ENCODE measurements at regions not wholly inside any gene's neighbourhood (a gene's known extent, or its start where the extent isn't known, plus 50 kb on each side); places are given as distances from the start of the nearest gene placed in this dataset.

GRCh38 chr13:74969419-74969818 is 512.5 kb downstream of the TBC1D4 start:
- TF ChIP-seq ZNF138 (CRISPR knock-in tag; conservative IDR thresholded peaks at IDR 0.05) (no peak), FOXJ3 (CRISPR knock-in tag; IDR thresholded peaks at IDR 0.05; ENCODE audit: borderline replicate concordance) (no peak), MXD4 (CRISPR knock-in tag; IDR thresholded peaks at IDR 0.05; ENCODE audit: borderline replicate concordance) (no peak)
- TF ChIP-seq, protein P1, sequence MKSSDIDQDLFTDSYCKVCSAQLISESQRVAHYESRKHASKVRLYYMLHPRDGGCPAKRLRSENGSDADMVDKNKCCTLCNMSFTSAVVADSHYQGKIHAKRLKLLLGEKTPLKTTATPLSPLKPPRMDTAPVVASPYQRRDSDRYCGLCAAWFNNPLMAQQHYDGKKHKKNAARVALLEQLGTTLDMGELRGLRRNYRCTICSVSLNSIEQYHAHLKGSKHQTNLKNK (CRISPR knock-in tag; IDR thresholded peaks at IDR 0.05), result no peak
- ATAC-seq, result no peak
- Mint-ChIP-seq H3K27me3 (ENCODE audit: low read depth) (no peaks in the 10 kb centered on the region), H3K9me3 (0 out of 2 replicates have a peak, but pooled peaks cover 8% of the 10 kb centered on the region), H3K4me1 (peaks cover 4% of the 10 kb centered on the region), H3K27ac (no peak overlapping the region), H3K36me3 (no peaks in the 10 kb centered on the region), H3K4me3 (no peak overlapping the region)
- CTCF ChIA-PET, result interaction anchor here (0.6 to 0.8 kb wide), 2 partner anchors 20 to 1120 kb away, joined by 3 to 4 read pairs; no protein-coding TSS in a partner anchor
- DNase-seq (ENCODE audit: low spot score), result no peak
- POLR2A ChIA-PET, result no interaction called here

DNA sequence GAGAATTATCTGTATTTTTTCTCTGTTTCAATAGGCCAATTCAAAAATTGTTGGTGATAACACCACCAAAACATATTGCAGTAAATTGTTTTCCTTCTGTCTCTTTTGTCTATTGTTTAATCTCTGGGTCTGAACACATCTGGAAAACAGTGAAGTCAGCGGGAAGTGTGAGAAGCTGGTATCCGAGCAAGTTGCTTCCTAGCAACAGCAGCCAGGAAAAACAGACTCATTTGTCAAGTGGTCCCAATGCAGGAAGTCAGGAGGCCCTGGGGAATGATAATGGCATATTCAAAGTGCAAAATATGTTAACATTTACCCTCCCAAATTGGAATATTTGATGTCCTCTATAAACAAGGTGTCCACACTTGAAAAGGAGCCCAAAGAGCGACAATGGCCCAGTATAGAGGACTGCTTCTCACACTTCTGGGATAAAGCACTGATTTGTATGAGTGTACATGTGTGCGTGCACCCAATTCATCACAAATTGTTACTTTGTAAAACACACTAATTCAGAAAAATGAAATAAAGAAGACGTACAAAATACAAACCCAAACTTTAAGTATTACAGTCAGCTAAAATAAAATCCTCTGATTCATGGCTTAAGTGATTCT is 515.0 kb downstream of the TBC1D4 start:
- Mint-ChIP-seq H3K27ac (no peak overlapping the region), H3K27me3 (ENCODE audit: low read depth) (no peaks in the 10 kb centered on the region), H3K36me3 (no peaks in the 10 kb centered on the region), H3K9me3 (peaks cover 15% of the 10 kb centered on the region), H3K4me1 (no peaks in the 10 kb centered on the region), H3K4me3 (no peak overlapping the region)
- no peak for DNase-seq (ENCODE audit: low spot score)
- ATAC-seq, result no peak; the same call in 1 of the 2 replicates
- ChIA-PET POLR2A (no interaction called here), CTCF (no interaction called here)
- TF ChIP-seq, protein P2, sequence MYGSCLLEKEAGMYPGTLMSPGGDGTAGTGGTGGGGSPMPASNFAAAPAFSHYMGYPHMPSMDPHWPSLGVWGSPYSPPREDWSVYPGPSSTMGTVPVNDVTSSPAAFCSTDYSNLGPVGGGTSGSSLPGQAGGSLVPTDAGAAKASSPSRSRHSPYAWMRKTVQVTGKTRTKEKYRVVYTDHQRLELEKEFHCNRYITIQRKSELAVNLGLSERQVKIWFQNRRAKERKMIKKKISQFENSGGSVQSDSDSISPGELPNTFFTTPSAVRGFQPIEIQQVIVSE (CRISPR knock-in tag; IDR thresholded peaks at IDR 0.05; ENCODE audit: borderline replicate concordance), result no peak
- no peak for TF ChIP-seq ZNF425 (CRISPR knock-in tag; conservative IDR thresholded peaks at IDR 0.05)
- TF ChIP-seq, protein P3, sequence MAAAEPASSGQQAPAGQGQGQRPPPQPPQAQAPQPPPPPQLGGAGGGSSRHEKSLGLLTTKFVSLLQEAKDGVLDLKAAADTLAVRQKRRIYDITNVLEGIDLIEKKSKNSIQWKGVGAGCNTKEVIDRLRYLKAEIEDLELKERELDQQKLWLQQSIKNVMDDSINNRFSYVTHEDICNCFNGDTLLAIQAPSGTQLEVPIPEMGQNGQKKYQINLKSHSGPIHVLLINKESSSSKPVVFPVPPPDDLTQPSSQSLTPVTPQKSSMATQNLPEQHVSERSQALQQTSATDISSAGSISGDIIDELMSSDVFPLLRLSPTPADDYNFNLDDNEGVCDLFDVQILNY (CRISPR knock-in tag; IDR thresholded peaks at IDR 0.05), result no peak
- TF ChIP-seq, protein P4, sequence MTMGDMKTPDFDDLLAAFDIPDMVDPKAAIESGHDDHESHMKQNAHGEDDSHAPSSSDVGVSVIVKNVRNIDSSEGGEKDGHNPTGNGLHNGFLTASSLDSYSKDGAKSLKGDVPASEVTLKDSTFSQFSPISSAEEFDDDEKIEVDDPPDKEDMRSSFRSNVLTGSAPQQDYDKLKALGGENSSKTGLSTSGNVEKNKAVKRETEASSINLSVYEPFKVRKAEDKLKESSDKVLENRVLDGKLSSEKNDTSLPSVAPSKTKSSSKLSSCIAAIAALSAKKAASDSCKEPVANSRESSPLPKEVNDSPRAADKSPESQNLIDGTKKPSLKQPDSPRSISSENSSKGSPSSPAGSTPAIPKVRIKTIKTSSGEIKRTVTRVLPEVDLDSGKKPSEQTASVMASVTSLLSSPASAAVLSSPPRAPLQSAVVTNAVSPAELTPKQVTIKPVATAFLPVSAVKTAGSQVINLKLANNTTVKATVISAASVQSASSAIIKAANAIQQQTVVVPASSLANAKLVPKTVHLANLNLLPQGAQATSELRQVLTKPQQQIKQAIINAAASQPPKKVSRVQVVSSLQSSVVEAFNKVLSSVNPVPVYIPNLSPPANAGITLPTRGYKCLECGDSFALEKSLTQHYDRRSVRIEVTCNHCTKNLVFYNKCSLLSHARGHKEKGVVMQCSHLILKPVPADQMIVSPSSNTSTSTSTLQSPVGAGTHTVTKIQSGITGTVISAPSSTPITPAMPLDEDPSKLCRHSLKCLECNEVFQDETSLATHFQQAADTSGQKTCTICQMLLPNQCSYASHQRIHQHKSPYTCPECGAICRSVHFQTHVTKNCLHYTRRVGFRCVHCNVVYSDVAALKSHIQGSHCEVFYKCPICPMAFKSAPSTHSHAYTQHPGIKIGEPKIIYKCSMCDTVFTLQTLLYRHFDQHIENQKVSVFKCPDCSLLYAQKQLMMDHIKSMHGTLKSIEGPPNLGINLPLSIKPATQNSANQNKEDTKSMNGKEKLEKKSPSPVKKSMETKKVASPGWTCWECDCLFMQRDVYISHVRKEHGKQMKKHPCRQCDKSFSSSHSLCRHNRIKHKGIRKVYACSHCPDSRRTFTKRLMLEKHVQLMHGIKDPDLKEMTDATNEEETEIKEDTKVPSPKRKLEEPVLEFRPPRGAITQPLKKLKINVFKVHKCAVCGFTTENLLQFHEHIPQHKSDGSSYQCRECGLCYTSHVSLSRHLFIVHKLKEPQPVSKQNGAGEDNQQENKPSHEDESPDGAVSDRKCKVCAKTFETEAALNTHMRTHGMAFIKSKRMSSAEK (CRISPR knock-in tag; IDR thresholded peaks at IDR 0.05; ENCODE audit: borderline replicate concordance), result no peak
- TF ChIP-seq TP53 (CRISPR knock-in tag; IDR thresholded peaks at IDR 0.05), result no peak
- TF ChIP-seq JAZF1 (CRISPR knock-in tag; IDR thresholded peaks at IDR 0.05), result no peak
- no peak for TF ChIP-seq ZNF396 (CRISPR knock-in tag; IDR thresholded peaks at IDR 0.05; ENCODE audit: borderline replicate concordance)
- no peak for TF ChIP-seq ZNF138 (CRISPR knock-in tag; conservative IDR thresholded peaks at IDR 0.05)
- TF ChIP-seq IRF2 (CRISPR knock-in tag; IDR thresholded peaks at IDR 0.05; ENCODE audit: borderline replicate concordance, low read depth), result no peak
- TF ChIP-seq CBFB (CRISPR knock-in tag; IDR thresholded peaks at IDR 0.05; ENCODE audit: low read depth), result no peak
- TF ChIP-seq CREM (CRISPR knock-in tag; IDR thresholded peaks at IDR 0.05), result no peak
- no peak for TF ChIP-seq ZSCAN18 (CRISPR knock-in tag; IDR thresholded peaks at IDR 0.05)
- no peak for TF ChIP-seq SP1 (CRISPR knock-in tag; conservative IDR thresholded peaks at IDR 0.05)
- TF ChIP-seq NFE2L1 (CRISPR knock-in tag; IDR thresholded peaks at IDR 0.05), result no peak
- TF ChIP-seq, protein P5, sequence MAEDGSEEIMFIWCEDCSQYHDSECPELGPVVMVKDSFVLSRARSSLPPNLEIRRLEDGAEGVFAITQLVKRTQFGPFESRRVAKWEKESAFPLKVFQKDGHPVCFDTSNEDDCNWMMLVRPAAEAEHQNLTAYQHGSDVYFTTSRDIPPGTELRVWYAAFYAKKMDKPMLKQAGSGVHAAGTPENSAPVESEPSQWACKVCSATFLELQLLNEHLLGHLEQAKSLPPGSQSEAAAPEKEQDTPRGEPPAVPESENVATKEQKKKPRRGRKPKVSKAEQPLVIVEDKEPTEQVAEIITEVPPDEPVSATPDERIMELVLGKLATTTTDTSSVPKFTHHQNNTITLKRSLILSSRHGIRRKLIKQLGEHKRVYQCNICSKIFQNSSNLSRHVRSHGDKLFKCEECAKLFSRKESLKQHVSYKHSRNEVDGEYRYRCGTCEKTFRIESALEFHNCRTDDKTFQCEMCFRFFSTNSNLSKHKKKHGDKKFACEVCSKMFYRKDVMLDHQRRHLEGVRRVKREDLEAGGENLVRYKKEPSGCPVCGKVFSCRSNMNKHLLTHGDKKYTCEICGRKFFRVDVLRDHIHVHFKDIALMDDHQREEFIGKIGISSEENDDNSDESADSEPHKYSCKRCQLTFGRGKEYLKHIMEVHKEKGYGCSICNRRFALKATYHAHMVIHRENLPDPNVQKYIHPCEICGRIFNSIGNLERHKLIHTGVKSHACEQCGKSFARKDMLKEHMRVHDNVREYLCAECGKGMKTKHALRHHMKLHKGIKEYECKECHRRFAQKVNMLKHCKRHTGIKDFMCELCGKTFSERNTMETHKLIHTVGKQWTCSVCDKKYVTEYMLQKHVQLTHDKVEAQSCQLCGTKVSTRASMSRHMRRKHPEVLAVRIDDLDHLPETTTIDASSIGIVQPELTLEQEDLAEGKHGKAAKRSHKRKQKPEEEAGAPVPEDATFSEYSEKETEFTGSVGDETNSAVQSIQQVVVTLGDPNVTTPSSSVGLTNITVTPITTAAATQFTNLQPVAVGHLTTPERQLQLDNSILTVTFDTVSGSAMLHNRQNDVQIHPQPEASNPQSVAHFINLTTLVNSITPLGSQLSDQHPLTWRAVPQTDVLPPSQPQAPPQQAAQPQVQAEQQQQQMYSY (CRISPR knock-in tag; IDR thresholded peaks at IDR 0.05), result no peak
- no peak for TF ChIP-seq MXD4 (CRISPR knock-in tag; IDR thresholded peaks at IDR 0.05; ENCODE audit: borderline replicate concordance)
- TF ChIP-seq HMGA2 (CRISPR knock-in tag; IDR thresholded peaks at IDR 0.05), result no peak

Measured in WTC11 (cell line).